GM12873 (cell line): ENCODE measurements at regions not wholly inside any gene's neighbourhood (a gene's known extent, or its start where the extent isn't known, plus 50 kb on each side); places are given as distances from the start of the nearest gene placed in this dataset.

Experiments
- TF ChIP-seq, protein P1 (sequence below): IDR thresholded peaks from 2 replicates; pipeline ENCODE4 v1.5.1; 2012; ENCODE audit warnings: low read depth, mild to moderate bottlenecking, moderate library complexity, low read length, control low read depth; ENCODE audit not compliant: insufficient read depth; ENCODE audit errors: missing control alignments

DNA sequence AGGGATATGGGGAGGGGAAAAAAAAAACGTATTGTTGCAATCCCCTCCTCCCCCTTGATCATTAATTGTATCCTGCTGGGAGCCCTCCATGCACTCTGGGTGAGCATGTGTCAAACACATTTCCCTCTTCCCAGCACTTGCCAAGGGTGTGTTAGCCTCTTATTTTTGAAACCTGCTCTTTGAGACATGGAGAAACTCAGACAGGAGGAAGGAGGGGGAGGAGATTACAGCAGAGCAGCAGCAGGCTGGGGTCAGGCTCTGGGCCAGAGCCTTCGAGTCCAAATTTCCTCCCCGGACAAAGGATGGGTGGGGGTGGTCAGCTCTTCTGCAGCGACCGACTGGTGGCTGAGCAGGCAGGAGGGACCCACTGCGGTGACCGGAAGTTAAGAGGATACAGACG lies 64.7 kb downstream of the SOX9 start:
- TF ChIP-seq, protein P1, sequence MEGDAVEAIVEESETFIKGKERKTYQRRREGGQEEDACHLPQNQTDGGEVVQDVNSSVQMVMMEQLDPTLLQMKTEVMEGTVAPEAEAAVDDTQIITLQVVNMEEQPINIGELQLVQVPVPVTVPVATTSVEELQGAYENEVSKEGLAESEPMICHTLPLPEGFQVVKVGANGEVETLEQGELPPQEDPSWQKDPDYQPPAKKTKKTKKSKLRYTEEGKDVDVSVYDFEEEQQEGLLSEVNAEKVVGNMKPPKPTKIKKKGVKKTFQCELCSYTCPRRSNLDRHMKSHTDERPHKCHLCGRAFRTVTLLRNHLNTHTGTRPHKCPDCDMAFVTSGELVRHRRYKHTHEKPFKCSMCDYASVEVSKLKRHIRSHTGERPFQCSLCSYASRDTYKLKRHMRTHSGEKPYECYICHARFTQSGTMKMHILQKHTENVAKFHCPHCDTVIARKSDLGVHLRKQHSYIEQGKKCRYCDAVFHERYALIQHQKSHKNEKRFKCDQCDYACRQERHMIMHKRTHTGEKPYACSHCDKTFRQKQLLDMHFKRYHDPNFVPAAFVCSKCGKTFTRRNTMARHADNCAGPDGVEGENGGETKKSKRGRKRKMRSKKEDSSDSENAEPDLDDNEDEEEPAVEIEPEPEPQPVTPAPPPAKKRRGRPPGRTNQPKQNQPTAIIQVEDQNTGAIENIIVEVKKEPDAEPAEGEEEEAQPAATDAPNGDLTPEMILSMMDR, result no peak

- TF ChIP-seq, protein P1, result no peak
Measured at GRCh38 chr17:72187556-72187955, 66.7 kb downstream of the SOX9 start.

GRCh38 chr17:72188801-72189200 lies 68.0 kb downstream of the SOX9 start:
- TF ChIP-seq, protein P1, result no peak

GRCh38 chr17:72189768-72190593 lies 69.2 kb downstream of the SOX9 start:
- TF ChIP-seq, protein P1, result no peak

GRCh38 chr17:72191356-72191755 lies 70.5 kb downstream of the SOX9 start:
- TF ChIP-seq, protein P1, result no peak

DNA sequence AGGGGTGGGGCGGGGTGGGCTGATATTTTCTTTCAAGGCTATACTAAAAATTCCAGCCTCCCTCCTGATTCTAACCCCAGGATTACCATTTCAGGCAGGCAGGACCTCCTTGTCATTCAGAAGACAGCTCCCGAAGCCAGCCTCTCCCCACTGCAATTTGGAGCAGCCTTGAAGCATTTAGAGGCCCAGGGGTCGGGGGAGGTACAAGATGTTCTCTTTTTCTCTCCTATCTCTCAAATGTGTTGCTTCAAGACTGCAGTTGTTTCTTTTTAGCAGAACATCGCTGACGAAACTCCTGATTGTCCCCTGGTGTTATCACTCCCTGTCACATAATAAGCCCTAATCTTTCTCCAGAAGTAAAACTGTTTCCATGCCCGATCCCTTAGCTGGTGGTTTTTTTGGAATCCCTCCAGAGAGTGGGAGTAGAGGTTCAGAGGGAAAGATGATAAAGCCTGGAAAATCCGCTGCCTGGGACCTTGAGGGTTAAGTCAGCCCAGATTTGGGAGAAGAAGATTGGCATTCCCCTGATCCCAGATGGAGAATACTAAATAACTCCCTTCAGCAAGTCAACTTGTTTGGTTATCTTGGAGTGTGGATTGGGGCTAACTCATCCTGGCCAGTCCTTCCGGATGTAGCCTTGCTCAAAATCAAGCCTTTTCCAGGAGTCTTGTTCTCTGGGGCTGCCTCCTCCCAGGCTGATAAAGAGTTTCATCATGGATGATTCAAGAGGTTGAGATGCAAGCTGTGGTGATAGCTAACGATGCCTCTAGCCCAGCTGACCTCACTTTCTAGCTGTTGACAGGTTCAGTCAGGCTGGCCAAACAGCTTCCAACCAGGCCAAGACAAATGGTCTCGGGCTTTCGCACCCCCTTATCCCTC lies 71.3 kb downstream of the SOX9 start:
- TF ChIP-seq, protein P1, result no peak

DNA sequence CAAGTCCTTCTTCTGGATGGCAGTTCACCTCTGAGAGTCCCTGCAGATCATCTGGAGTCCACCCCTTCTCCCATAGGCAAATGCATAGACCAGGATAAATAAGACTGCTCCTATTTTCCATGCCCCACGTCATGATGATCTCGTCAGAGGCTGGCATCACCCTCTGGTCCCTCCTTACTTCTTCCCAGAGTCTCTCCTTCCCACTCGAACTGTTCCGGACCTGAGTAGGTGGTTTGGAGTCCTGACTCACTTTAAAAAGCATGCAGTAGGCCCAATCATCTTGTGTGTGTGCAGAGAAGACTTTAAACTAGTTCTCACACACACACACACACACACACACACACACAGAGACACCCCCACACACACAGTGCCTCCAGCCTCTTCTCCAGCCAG lies 72.0 kb downstream of the SOX9 start:
- TF ChIP-seq, protein P1, result no peak
